ENCODE measurements at regions not wholly inside any gene's neighbourhood (a gene's known extent, or its start where the extent isn't known, plus 50 kb on each side); places are given as distances from the start of the nearest gene placed in this dataset.
"Not testable (repeated sequence)": the region's sequence is repeated elsewhere in the genome, so short reads cannot be mapped to it uniquely, and the experiment has no call there.

DNA sequence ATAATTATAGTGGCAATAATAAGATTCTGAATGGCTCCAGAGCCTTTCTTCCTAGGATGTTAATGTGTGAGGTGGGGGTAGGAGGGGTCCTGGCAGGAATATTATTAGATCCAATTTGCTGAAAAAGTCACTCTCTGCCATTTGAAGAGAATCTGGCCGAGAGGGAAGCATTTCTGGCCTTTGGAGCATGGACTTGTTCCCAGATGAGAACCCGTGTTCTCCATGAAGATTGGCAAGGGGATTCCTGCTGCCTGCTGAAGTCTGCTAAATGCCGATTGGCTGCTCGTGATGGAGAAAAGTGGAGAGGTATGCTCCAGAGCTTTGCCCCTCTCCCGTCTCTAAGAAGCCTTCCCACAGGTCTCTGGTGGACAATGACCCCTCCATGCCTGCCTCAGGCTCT, 135.6 kb downstream of the TRIM43 start:
- TF ChIP-seq CTCF (IDR thresholded peaks at IDR 0.05 in 8 of 11, conservative IDR thresholded peaks at IDR 0.05 in 3 of 11); POLR2AphosphoS5 (IDR thresholded peaks at IDR 0.05): not testable (repeated sequence)

Data from spleen (tissue), 7 donors.